CD1c-positive myeloid dendritic cell (primary cell): ENCODE measurements at regions not wholly inside any gene's neighbourhood (a gene's known extent, or its start where the extent isn't known, plus 50 kb on each side); places are given as distances from the start of the nearest gene placed in this dataset.

Experiments used
- DNase-seq: peaks from one replicate; pipeline ENCODE4 v3.0.0-alpha.2; 2016; ENCODE audit errors: extremely low spot score

GRCh38 chr11:32267679-32268187, 167.6 kb downstream of the WT1 start:
- DNase-seq = no peak

- no peak for DNase-seq
These were observed 161.4 kb downstream of the WT1 start for GRCh38 chr11:32273931-32274330.

- DNase-seq = no peak
These were observed 155.7 kb downstream of the WT1 start for GRCh38 chr11:32279672-32280071.

DNA sequence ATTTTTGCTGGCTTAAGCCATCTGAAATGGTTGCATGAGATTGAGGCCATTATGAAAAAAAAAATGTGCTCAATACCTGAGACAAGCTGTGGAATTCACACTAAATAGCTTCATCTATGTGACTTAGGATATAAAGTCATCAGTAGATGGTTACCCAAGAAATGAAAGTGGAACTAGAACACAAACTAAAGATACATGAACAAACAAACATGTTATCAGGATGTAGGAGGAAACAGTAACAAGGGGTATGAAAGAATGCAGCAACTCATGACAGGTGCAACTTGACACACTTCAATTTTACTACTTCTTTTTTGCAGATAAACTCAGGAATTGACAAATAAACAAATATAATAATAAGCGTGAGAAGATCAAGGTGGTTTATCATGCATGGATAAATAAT, 155.0 kb downstream of the WT1 start:
- no peak for DNase-seq

- no peak for DNase-seq
These were observed 147.1 kb downstream of the WT1 start for GRCh38 chr11:32288276-32288675.

DNA sequence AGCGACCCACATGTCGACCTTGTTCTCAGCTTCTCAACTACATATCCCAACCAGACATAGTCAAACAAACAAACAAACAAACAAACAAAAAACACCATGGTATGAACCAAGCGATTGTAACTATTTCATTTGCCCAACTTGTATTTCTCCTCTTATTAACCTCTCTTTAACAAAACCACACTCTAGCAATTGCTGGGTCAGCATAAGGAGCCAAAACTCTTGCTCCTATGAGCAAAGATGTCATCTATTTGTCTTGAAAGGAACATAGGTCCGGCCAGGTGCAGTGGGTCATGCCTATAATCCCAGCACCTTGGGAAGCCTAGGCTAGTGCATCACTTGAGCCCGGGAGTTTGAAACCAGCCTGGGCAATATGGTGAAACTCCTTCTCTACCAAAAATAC, 145.6 kb downstream of the WT1 start:
- no peak for DNase-seq

- DNase-seq = no peak
These were observed 144.6 kb downstream of the WT1 start for GRCh38 chr11:32290783-32291182.

DNA sequence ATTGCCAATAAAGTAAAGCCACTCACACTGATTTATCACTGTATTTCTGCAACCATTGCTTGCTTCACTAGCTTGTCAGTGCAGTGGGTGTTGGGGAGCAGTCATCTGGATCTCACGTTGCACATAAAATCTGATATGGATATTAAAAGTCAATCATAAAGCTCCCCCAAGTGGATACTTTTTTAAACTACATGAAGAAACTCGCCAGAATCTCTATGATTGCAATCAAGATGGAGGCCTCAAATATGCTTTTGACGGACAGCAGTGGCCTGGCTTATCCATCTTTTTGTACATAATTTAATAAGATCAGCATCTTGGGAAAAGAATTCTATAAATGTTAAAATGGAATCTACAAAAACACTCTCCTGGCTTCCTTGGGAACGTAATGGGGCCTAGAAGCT, 137.7 kb downstream of the WT1 start:
- peak; percentile 10 for DNase-seq

DNA sequence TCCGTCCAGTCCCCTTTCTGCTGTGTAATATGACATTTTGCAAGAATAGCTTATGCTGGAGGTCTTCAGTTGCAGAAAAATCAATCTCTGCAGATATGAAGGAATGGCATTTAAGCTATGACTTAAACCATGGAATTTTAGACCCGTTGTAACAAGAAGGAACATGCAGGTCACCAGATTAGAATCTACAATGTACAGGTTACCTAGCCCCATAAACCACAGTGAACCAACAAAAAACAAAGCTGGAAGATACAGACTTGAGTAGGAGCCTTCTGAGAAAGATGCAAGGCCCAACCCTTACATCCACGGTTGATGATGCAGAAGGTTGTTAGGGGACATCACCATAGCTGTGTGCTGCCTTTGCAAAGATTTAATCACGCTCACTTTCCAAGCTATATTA, 132.5 kb downstream of the WT1 start:
- no peak for DNase-seq

DNA sequence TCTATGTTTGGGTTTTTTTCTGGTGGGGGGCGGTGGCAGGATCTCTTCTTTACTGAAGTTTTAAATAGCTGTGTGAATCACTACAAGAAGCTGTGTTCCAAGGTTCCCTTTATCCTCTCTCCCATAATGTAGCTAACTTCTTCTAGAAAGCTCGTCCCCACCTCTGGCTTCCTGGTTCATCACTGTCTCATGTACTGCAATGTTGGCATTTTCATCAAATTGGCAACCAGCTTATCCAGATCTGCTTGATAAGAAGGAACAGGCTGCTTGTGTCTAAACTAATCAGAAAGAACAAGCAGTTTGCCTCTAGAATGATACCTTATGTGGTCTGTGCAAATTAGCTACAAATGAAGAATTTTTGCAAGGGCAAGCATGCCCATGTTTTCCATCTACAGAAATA, 130.8 kb downstream of the WT1 start:
- DNase-seq = no peak

- no peak for DNase-seq
These were observed 129.9 kb downstream of the WT1 start for GRCh38 chr11:32305460-32305859.

GRCh38 chr11:32307471-32307870, 127.9 kb downstream of the WT1 start:
- DNase-seq = no peak

DNA sequence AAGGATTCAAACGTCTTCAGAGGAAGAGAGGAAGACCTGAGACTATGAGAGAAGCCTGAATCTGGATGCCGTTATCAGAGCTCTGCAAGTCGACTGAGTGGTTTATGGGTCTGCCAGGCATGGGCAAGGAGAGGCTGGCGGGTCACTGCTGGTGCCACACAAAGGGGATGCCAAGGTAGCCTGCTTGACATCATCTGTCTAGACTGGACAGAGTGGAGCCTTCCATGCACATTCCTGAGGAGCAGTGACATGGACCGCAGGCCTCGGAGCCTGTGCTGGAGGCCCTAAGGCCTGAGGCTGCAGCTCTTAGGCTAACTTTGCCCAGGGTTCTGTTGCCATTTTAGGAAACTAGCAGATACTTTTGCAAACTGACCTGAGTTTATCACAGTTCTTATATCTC, 127.4 kb downstream of the WT1 start:
- DNase-seq = no peak

GRCh38 chr11:32309530-32310213, 125.7 kb downstream of the WT1 start:
- DNase-seq = no peak

- no peak for DNase-seq
These were observed 125.1 kb downstream of the WT1 start for GRCh38 chr11:32310214-32310601.

- no peak for DNase-seq
These were observed 123.8 kb downstream of the WT1 start for GRCh38 chr11:32311346-32312065.

- DNase-seq = no peak
These were observed 123.0 kb downstream of the WT1 start for GRCh38 chr11:32312206-32312817.

- DNase-seq = peak; percentile 70
These were observed 122.4 kb downstream of the WT1 start for GRCh38 chr11:32312865-32313403.

DNA sequence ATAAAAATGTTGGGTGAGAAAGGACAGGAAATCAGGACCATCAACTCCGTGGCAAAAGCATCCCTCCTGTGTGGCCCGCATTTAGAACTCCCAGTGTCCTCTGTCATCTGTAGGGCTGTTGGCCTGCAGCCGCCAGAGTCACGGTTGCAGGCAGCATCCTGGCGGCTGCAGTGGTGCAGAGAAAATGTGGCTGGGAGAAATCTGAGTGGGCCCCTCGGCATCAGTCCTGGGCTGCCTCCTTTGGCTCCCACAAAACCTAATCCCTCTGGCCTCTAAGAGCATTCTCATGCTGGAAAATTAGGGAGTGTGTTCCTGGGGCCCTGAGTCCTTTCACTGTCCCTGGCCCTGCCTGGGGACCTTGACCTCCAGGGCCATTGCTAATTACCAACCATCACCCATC, 121.9 kb downstream of the WT1 start:
- DNase-seq = no peak

GRCh38 chr11:32315121-32315520, 120.2 kb downstream of the WT1 start:
- no peak for DNase-seq

- no peak for DNase-seq
These were observed 119.1 kb downstream of the WT1 start for GRCh38 chr11:32316232-32316631.

- DNase-seq = no peak
These were observed 118.3 kb downstream of the WT1 start for GRCh38 chr11:32316858-32317642.
